ENCODE measurements at regions not wholly inside any gene's neighbourhood (a gene's known extent, or its start where the extent isn't known, plus 50 kb on each side); places are given as distances from the start of the nearest gene placed in this dataset.

- Mint-ChIP-seq H3K27me3 (ENCODE audit: low read depth) (no peaks in the 10 kb centered on the region), H3K4me1 (peaks cover 10% of the 10 kb centered on the region), H3K9me3 (peaks cover 10% of the 10 kb centered on the region), H3K4me3 (no peak overlapping the region), H3K27ac (ENCODE audit: unreplicated experiment) (no peak overlapping the region), H3K36me3 (ENCODE audit: low read depth) (peaks cover 9% of the 10 kb centered on the region)
- no peak for TF ChIP-seq CTCF (conservative IDR thresholded peaks at IDR 0.05)
- no peak for DNase-seq (ENCODE audit: low read depth, low spot score)
These were observed 198.1 kb downstream of the FOXO1 start for GRCh38 chr13:40468227-40468838.

DNA sequence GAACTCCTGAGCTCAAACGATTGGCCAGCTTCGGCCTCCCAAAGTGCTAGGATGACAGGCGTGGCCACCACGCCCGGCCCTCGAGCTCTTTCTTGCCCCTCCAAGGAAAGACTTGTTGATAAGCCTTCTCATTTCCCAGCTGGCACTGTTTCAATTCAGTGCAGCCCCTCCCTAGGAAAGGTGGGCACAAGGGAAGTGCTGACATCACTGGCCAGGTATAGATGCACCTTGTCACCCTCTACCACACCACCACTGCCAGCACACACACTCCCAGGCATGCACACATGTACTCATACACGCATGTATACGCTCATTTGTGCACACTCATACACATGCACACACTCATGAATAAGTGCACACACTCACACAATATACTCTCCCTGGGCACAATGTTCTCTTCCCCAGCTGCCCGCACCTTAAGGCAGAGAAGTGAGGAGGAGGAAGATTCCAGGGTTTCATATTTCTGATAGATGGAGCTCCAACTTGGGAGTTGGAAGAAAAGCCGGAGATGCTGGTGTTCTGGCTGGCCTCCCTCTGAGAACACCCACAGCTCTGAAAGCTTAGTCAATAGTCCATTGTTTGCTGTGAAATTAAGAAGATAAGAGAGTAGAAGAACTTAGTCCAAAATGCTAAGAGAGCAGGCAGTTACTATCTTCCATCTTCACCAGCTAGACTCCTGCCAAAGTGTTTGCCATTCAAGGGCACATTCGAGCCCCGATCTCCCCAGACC, 196.7 kb downstream of the FOXO1 start:
- peaks cover 10% of the 10 kb centered on the region for H3K9me3 Mint-ChIP-seq
- peak overlapping the region; percentile 73 for H3K27ac Mint-ChIP-seq (ENCODE audit: unreplicated experiment)
- peaks cover 9% of the 10 kb centered on the region for H3K36me3 Mint-ChIP-seq (ENCODE audit: low read depth)
- no peak overlapping the region for H3K4me3 Mint-ChIP-seq
- DNase-seq (ENCODE audit: low read depth, low spot score) = no peak
- no peak for TF ChIP-seq CTCF (conservative IDR thresholded peaks at IDR 0.05)
- peaks cover 10% of the 10 kb centered on the region for H3K4me1 Mint-ChIP-seq
- no peaks in the 10 kb centered on the region for H3K27me3 Mint-ChIP-seq (ENCODE audit: low read depth)

- no peak overlapping the region for H3K4me3 Mint-ChIP-seq
- no peaks in the 10 kb centered on the region for H3K27me3 Mint-ChIP-seq (ENCODE audit: low read depth)
- peaks cover 15% of the 10 kb centered on the region for H3K9me3 Mint-ChIP-seq
- DNase-seq (ENCODE audit: low read depth, low spot score) = no peak
- no peak overlapping the region for H3K27ac Mint-ChIP-seq (ENCODE audit: unreplicated experiment)
- TF ChIP-seq CTCF (conservative IDR thresholded peaks at IDR 0.05) = no peak
- H3K4me1 Mint-ChIP-seq = peaks cover 10% of the 10 kb centered on the region
- peaks cover 9% of the 10 kb centered on the region for H3K36me3 Mint-ChIP-seq (ENCODE audit: low read depth)
These were observed 195.8 kb downstream of the FOXO1 start for GRCh38 chr13:40470660-40471059.

DNA sequence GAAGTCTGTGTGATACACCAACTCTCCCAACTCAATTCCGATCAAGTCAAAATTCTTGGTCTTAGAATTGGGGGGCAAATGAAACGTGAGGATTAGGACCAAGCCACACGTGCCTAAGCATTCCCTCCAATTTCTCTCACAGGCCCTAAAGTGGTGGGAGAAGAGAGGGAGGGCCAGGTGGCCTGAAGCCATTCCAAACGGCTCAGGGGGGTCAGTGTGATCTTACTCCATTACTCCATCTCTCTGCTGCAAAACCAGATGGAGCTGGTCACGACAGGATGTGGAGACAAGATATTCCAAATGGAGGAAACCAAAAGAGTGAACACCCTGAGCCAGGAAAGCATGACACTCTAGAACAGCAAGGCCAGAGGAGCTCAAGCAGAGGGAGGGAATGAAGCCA, 195.4 kb downstream of the FOXO1 start:
- H3K4me1 Mint-ChIP-seq = peaks cover 10% of the 10 kb centered on the region
- peaks cover 9% of the 10 kb centered on the region for H3K36me3 Mint-ChIP-seq (ENCODE audit: low read depth)
- H3K9me3 Mint-ChIP-seq = peaks cover 17% of the 10 kb centered on the region
- no peaks in the 10 kb centered on the region for H3K27me3 Mint-ChIP-seq (ENCODE audit: low read depth)
- H3K27ac Mint-ChIP-seq (ENCODE audit: unreplicated experiment) = no peak overlapping the region
- no peak for TF ChIP-seq CTCF (conservative IDR thresholded peaks at IDR 0.05)
- H3K4me3 Mint-ChIP-seq = no peak overlapping the region
- no peak for DNase-seq (ENCODE audit: low read depth, low spot score)

DNA sequence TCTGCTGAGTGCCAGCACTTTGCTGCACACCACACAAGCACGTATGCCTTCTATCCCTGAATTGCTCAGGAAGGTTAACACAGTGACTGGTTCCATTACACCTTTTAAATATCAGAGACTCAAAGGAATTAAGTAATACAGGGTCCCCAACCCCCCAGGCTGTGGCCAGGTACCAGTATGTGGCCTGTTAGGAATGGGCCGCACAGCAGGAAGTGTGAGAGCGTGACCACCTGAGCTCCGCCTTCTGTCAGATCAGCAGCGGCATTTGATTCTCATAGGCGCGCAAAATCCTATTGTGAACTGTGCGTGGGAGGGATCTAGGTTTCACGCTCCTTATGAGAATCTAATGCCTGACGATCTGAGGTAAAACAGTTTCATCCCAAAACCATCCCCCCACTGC, 194.5 kb downstream of the FOXO1 start:
- no peak overlapping the region for H3K27ac Mint-ChIP-seq (ENCODE audit: unreplicated experiment)
- no peak for TF ChIP-seq CTCF (conservative IDR thresholded peaks at IDR 0.05)
- DNase-seq (ENCODE audit: low read depth, low spot score) = no peak
- peaks cover 9% of the 10 kb centered on the region for H3K36me3 Mint-ChIP-seq (ENCODE audit: low read depth)
- no peak overlapping the region for H3K4me3 Mint-ChIP-seq
- peaks cover 10% of the 10 kb centered on the region for H3K4me1 Mint-ChIP-seq
- H3K9me3 Mint-ChIP-seq = peaks cover 17% of the 10 kb centered on the region
- no peaks in the 10 kb centered on the region for H3K27me3 Mint-ChIP-seq (ENCODE audit: low read depth)

Measured in neural crest cell (in vitro differentiated cells).